GM19397 (cell line): ENCODE measurements at regions not wholly inside any gene's neighbourhood (a gene's known extent, or its start where the extent isn't known, plus 50 kb on each side); places are given as distances from the start of the nearest gene placed in this dataset.
"Not testable (repeated sequence)": the region's sequence is repeated elsewhere in the genome, so short reads cannot be mapped to it uniquely, and the experiment has no call there.

Experiments
- ATAC-seq: cut with Tn5 transposase; IDR thresholded peaks from one replicate; pipeline ENCODE4 v1.9.1; 2021; ENCODE audit warnings: mild to moderate bottlenecking, moderate library complexity; ENCODE audit not compliant: unreplicated experiment

GRCh38 chr9:28410411-28410810 lies 837.1 kb upstream of the C9orf72 start:
- no peak for ATAC-seq

GRCh38 chr9:28413471-28413870 lies 840.2 kb upstream of the C9orf72 start:
- ATAC-seq: no peak

- ATAC-seq: no peak
These were observed 850.0 kb upstream of the C9orf72 start for GRCh38 chr9:28423255-28423654.

- ATAC-seq: no peak
These were observed 862.2 kb upstream of the C9orf72 start for GRCh38 chr9:28435456-28435855.

- ATAC-seq: no peak
These were observed 866.4 kb upstream of the C9orf72 start for GRCh38 chr9:28439688-28440087.

GRCh38 chr9:28443461-28443860 lies 870.2 kb upstream of the C9orf72 start:
- no peak for ATAC-seq

- ATAC-seq: no peak
These were observed 871.4 kb upstream of the C9orf72 start for GRCh38 chr9:28444637-28445036.

- no peak for ATAC-seq
These were observed 871.9 kb upstream of the C9orf72 start for GRCh38 chr9:28445211-28445610.

GRCh38 chr9:28453918-28454317 lies 880.6 kb upstream of the C9orf72 start:
- no peak for ATAC-seq

GRCh38 chr9:28456861-28457260 lies 883.6 kb upstream of the C9orf72 start:
- ATAC-seq: no peak

GRCh38 chr9:28464481-28465216 lies 891.4 kb upstream of the C9orf72 start:
- no peak for ATAC-seq

- ATAC-seq: no peak
These were observed 898.0 kb upstream of the C9orf72 start for GRCh38 chr9:28471261-28471660.

GRCh38 chr9:28487561-28487960 lies 914.3 kb upstream of the C9orf72 start:
- ATAC-seq: no peak

- no peak for ATAC-seq
These were observed 917.8 kb upstream of the C9orf72 start for GRCh38 chr9:28491121-28491520.

- not testable (repeated sequence) for ATAC-seq
These were observed 924.9 kb upstream of the C9orf72 start for GRCh38 chr9:28498168-28498567.

GRCh38 chr9:28502189-28502588 lies 928.9 kb upstream of the C9orf72 start:
- ATAC-seq: no peak

- ATAC-seq: no peak
These were observed 929.5 kb upstream of the C9orf72 start for GRCh38 chr9:28502741-28503140.

- ATAC-seq: no peak
These were observed 930.3 kb upstream of the C9orf72 start for GRCh38 chr9:28503573-28503972.

GRCh38 chr9:28518439-28518838 lies 945.2 kb upstream of the C9orf72 start:
- no peak for ATAC-seq

GRCh38 chr9:28524309-28524708 lies 951.0 kb upstream of the C9orf72 start:
- not testable (repeated sequence) for ATAC-seq

GRCh38 chr9:28528049-28528448 lies 954.8 kb upstream of the C9orf72 start:
- no peak for ATAC-seq

GRCh38 chr9:28538132-28538531 lies 964.9 kb upstream of the C9orf72 start:
- ATAC-seq: no peak

- no peak for ATAC-seq
These were observed 966.3 kb upstream of the C9orf72 start for GRCh38 chr9:28539434-28540070.
